HG03521 (cell line): ENCODE measurements at regions not wholly inside any gene's neighbourhood (a gene's known extent, or its start where the extent isn't known, plus 50 kb on each side); places are given as distances from the start of the nearest gene placed in this dataset.

Experiments
- ATAC-seq: cut with Tn5 transposase; IDR thresholded peaks from one replicate; pipeline ENCODE4 v1.9.1; 2021; ENCODE audit warnings: mild to moderate bottlenecking, moderate library complexity; ENCODE audit not compliant: unreplicated experiment

DNA sequence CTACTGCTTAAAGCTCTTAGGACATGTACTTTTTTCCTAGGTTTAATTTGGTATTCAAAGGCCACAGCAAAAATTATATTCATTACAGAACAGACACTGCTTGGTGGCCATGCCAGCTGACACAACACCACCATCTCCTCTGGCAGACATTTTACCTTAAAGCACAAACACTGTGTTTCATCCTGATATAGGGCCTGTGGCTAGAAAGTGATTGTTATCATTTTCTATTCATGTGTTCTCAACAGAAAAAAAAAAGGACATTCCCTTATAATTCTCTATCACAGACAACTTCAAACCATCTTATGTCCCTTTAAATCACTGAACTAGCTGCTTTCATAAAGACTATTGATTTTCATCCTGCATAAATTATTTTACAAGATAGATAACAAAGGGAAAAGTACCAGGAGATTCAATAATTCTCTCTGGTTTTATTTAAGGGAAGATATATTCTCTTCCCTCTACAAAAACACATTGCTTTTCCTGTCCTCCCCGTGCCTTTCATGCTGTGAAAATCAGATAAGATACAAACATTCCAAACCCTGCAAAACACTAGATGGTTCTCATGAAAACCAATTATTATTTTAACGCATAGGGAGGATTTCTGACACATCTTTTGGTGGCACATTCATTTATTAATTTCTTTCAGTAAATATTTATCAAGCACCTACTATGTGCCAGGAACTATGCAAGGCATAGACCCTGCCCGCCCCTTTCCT is 139.3 kb upstream of the TMCC3 start:
- ATAC-seq: no peak

DNA sequence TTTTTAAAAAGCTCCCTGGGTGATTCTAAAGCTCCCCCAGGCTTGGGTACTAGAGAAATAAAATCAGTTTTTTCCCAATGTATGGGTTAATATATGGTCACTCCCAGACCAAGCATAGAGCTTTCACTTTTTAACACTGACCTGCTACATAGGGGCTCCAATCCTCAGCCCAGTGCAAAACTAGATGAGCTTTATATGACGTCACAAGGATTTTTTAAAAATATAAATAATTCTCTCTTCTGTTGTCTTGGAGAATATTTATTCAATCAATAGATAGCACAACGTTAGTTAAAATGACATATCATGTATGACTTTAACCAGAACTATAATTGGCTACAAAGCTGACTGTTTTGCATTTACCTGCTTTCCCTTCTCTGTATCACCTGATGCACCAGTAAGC is 137.9 kb upstream of the TMCC3 start:
- no peak for ATAC-seq

DNA sequence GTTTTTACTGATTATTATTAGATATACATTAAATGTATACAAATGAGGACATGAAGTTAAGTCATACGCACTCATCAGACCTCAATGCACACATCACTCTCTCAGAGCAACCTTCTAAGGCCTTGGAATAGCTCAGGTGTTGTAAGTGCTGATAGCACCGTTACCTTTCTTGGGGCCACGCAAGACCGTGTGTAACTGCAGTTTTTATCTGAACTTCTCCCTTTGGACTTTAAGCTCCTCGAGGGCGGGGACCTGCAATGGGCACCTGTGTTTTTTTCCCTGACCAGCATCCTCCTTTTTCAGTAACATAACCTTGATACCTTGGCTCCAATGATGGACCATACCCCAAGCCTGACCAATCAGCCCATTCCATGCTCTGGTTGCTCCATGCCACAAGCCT is 136.5 kb upstream of the TMCC3 start:
- no peak for ATAC-seq

DNA sequence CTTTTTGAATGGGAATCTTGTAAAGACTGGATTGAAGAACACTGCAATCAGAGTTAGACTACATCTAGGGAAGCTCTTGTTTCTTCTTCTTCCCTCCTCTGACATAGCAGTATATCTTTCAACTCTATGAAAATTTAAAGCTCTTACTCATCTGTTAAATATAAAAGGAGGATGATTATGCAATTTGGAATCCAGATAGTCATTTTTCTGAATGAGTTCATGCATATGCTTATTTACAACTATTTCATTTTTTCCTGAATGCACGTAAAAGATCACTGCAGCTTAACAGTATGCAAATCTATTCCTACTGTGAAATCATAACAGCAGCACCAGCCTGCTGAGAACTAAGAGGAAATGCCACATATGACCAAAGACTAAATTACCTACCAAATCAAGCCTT is 133.5 kb upstream of the TMCC3 start:
- ATAC-seq: no peak

DNA sequence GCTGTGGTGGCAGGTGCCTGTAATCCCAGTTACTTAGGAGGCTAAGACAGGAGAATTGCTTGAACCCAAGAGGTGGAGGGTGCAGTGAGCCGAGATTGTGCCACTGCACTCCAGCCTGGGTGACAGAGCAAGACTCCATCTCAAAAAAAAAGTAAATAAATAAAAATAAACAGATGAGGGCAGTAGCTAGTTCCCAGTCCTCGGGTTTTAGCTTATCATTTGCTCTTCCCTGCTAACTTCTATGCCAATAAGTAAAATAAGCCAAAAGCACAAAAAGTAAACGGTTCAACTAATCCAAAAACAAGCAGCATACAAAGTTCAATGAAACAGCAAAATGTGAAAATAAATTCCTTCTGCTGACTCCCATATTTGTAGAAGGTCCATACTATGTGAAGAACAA is 133.0 kb upstream of the TMCC3 start:
- ATAC-seq: no peak

DNA sequence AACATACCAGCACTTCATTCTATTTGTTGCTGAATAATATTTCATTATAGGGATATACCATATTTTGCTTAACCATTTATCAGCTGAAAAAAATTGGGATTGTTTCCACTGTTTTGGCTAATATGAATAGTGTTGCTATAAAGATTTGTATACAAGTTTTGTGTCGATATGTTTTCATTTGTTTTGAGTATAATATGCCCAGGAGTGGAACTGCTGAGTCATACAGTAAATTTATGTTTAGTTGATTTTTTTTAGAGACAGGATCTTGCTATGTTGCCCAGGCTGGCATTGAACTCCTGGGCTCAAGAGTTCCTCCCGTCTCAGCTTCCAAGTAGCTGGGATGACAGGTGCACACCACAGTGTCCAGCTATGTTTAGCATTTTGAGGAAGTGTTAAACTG is 131.5 kb upstream of the TMCC3 start:
- ATAC-seq: no peak

DNA sequence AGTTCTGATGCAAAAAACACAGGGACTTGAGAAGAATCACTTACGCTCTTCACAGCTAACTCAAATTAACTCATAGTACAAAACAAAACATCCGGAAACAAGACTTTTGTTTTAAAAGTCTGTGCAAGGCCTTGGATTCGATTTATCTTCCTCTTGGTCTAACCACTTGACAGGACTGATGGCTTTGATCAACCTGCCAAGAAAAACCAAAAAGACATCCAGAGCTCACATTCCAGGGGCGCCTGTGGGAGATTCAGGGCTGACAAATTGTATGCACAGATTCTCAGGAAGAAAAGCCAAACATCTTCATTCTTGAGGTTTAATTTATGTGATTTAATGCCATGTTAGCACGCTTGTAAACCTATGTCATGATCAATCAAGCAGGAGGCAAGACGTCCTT is 129.1 kb upstream of the TMCC3 start:
- no peak for ATAC-seq

DNA sequence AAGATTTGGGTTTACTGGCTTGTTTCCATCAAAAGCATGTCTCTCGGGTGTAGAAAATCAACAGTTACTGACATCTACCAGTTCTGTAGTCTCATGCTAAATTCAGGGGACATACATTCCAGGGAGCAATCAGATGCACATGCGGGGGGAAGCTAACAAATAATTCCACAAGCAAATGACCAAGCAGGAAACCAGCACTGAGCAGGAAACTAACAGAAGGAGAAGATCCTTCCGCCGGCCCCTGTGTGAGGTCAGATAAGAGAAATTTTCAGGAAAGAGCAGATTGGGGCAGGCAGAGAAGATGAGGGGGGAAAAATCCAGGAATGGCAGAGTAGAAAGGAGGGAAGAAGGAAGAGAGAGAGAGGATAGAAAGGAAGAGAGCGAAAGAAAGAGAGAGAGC is 127.6 kb upstream of the TMCC3 start:
- no peak for ATAC-seq

DNA sequence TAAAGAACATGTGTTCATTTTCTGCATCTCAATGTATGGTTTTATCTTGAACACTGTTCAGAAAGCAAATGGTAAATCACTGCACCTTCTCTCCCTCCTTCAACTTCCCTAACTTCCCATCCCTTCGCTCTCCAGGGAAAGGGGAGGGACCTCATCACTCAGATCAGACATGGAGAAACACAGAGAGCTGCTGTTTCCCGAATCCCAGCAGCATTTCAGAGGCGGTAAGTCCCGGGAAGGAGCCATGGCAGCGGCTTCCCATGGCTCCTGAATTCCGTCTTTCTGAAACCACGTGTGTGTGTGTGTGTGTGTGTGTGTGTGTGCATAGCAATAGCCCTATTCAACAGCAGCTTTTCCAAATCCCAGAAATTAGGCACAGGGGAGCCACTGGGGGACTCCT is 125.4 kb upstream of the TMCC3 start:
- no peak for ATAC-seq

DNA sequence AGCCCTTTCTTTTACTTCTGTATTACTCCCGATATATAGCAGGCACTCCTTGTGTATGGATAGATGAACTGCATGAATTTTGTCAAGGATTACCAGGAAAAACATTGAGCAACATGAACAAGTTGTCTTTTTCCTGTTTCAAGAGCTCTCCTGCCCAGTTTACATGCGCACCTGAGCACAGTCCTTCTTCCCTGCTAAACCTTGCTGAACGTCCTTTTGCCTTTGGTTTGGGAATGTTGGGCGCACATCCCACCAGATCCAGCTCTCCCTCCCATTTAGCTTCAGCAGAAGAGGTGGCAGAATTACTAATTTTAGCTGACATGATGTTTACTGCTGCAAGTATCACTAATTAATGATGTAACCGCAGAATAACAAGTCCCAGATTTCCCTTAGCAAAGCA is 121.4 kb upstream of the TMCC3 start:
- ATAC-seq: no peak

DNA sequence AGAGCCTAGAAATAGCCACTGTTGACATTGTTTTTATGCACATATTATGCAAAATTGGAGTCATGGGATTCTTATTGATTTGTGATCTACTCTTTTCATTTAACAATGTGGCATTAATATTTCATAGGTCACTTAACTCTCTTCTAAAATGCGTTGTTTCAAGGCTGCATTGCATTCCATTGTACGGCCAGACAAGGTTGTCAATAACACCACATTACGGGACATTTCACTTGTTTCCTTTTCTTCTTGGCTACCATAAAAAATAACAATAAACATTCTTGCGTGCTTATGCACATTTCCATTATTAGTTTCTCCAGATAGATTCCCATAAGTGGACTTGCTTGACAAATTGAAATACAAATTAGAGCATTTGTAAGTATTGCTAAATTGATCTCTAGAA is 120.8 kb upstream of the TMCC3 start:
- ATAC-seq: no peak

DNA sequence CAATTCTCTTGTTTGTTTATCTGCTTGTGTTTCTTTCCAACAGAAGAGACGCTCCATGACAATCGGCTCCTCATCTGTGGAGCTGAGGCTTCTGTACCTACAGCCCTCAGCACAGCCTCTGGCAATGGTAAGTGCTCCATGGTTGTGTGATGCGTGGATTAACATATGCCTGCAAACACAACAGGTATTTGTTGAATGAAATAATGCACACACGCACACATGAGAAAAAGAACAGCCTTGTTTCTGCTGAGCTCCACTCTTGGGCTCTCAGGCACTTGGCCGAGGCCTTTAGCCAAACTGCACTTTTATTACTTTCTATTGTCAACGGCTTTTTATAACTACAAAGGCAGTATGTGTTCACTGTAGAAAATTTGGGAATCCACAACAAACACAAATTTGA is 120.4 kb upstream of the TMCC3 start:
- ATAC-seq: no peak

DNA sequence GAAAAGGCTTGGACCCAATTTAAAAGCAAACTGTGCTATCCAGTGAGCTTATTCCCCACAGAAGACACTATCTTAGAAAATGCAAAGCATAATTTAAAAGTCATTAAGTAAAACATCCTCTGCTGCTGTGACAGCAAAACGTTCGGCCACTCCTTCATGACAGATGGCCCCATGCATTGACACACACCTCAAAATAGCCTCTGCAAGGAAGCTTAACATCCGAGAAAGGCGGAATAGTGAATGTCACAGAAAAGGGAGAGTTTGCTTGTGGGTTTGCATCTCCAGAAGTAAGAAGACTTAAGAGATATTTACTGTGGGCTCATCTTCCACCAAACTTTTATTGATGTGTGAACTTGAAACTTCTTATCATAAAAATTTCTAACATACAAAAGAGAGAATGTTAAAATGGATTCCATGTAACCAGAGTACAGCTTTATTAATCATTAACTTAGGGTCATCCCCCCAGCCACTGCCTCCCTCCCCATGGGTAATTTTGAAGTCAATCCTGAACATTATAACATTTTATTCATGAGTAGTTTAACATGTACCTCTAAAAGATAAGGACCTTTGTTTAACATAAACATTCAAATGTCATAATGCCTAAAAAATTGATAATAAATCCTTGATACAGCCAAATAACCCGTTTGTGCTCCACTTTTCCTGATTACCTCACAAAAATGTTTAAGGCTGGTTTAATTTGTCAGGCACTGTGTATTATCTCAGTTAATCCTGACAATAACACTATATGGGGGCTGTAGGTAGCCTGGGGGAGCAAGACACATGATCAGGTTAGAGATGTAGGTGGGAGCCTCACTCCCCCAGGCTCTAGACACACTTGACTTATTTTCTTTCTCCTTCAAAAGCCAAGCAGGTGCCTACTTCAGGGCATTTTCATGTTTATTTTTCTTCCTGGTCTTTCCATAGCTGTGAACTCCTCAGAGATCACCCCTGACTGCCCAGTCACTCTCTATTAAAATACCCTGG is 119.7 kb upstream of the TMCC3 start:
- ATAC-seq: no peak

DNA sequence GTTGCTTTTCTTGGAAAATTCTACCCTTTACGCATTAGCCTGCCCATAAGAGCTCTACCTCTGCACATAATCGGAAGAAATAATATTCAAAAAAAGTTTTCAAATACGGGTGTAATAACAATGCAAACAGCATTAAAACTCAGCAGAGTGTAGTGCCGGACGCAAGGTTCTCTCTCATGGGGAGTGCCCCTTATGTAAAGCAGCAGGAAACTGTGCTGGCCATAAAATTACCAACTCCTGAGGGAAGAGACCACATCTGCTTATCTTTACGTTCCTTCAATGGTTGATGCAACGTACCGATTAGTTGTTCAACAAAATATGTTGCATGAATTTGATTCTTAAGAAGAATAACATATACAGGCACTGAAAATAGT is 118.7 kb upstream of the TMCC3 start:
- ATAC-seq: peak; percentile 80

DNA sequence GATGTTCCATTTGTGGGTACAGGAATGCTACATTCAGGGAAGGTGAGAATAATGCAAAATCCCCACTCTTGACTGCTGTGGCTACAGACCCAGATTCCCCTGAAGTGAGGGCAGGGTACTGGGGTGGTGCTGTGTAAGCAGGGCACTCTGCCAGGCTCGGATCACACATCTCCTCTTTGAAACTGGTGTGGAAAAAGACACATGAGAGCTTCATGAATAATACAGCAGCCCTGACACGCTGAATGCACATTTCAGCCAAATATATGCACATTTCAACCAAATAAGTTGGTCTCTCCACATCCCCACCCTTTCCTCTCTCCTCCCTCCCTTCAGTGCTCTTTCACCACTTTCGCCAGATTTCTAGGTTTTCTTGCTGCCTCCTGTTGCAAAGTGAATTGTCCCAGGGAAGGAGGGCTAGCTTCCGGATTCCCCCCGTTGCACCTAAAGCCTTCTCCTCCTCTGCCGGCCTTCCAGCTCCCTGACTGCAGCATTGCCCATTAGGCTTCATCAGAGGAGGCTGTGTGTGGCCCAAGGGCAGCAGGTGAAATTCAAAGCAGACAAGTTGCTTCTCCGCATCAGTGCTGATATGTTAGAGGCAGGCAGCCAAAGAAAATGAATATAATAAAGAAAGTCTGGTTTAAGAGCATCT is 118.2 kb upstream of the TMCC3 start:
- peak; percentile 27 for ATAC-seq

DNA sequence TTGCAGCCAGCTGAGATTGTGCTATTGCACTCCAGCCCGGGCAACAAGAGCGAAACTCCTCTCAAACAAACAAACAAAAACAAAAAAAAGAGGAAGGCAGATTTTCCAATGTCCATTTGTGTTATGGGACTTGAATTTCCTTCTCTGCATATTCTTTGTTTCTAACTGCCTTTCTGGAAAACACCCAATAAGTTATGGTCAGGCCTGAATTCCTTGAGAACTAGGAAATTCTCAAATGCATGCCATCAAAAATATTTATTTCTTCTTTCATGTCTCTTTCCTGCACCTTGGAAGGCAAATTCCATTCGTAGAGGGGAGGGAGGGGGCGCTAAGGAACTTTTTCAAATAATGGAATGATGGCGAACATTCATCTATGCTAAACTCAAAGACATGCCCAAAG is 117.6 kb upstream of the TMCC3 start:
- ATAC-seq: no peak

DNA sequence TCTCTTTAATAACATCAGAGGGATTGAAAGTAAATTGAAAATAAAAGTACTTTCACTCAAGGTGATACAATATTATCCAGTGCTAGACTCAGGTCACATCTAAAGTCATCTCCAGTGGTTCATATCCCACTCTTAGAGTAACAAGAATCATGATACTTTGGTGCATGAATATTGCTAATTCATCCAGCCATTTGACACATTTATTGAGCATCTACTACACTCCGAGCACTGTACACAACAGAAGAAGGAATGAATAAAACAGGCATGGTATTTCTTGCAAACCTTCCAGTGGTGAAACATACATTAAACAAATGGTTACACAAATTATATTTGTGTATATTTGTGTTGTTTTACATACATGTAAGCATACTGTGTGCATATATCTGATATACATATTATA is 116.0 kb upstream of the TMCC3 start:
- ATAC-seq: no peak

DNA sequence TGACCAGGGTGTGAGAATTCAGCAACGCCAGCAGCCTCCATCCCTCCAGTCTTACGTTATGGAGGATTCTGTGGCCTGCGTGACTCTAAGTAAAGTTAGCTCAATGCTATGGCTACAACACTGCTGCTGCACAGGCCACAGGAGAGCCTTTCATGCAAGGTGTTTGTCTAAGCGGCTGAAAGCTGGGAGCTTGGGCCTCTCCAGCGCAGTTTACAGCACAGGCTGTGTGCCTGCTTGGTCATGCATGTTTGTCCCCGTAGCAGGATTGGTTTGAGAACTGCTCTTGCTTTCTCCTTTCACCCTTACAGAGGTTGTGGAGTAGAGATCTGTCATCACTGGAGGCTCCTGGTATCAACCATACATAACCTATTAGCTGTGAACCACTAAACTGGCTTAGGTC is 113.1 kb upstream of the TMCC3 start:
- no peak for ATAC-seq

DNA sequence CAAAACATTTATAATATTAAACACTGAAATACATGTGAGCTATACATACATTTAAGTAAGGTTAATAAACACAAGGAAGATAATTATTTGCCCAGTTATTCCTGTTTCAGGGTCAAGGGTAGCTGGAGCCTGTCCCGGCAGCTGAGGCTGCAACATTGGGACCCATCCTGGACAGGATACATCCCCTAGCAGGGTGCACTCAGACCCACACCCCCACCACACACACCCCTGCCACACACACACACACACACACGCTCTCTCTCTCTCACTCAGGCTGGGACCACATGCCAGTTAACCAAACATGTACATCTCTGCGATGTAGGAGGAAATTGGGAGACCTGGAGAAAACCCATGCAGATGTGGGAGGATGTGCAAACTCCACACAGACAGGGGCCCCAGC is 112.6 kb upstream of the TMCC3 start:
- no peak for ATAC-seq

DNA sequence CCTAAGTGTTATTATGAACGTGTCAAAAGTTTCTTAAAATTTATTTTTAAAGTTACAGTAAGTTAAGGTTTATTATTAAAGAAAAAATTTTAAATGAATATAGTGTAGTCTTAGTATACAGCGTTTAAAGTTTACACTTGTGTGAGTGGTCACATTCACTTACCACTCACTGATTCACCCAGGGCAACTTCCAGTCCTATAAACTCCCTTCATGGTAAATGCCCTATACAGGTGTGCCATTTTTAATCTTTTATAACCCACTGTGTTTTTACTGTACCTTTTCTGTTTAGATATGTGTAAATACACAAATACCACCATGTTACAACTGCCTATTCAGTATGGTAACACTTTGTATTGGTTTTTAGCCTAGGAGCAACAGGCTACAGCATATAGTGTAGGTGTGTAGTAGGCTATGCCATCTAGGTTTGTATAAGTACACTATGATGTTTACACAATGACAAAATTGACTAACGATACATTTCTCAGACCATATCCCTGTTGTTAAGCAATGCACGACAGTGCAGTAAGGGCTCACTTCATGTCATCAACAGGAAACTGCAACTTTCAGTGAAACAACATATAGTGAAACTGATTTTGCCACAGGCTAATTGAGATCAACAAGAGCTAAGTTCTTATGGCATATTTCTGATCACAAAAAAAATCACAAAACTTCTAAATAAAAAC is 112.0 kb upstream of the TMCC3 start:
- peak; percentile 73 for ATAC-seq

DNA sequence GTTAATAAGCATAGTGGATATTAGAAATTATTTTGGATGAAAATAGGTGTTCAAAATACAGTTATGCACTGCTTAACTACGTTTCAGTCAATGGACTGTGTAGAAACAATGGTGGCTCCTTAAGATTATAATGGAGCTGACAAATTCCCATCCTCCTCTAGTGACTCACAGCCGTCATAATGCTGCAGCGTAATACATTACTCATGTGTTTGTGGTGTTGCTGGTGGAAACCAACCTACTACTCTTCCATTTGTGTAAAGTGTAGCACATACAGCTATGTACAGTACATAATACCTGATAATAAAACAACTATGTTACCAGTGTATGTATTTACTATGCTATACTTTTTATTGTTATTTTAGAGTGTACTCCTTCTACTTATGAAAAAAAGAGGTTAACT is 111.2 kb upstream of the TMCC3 start:
- ATAC-seq: no peak
